ENCODE measurements at regions not wholly inside any gene's neighbourhood (a gene's known extent, or its start where the extent isn't known, plus 50 kb on each side); places are given as distances from the start of the nearest gene placed in this dataset.

- TF ChIP-seq POLR2A (IDR thresholded peaks at IDR 0.05; ENCODE audit: low read depth, low read length) (no peak), POLR2AphosphoS5 (IDR thresholded peaks at IDR 0.05; ENCODE audit: low read depth, low read length) (no peak), PAX5 (IDR thresholded peaks at IDR 0.05; ENCODE audit: insufficient read depth, low read length, severe bottlenecking) (no peak), TAF1 (IDR thresholded peaks at IDR 0.05; ENCODE audit: low read depth, low read length) (no peak)
These were observed 214.8 kb upstream of the SESN3 start for GRCh38 chr11:95445746-95446333.

Data from GM12891 (cell line).